Rectal smooth muscle tissue (tissue), 1 donor: ENCODE measurements at regions not wholly inside any gene's neighbourhood (a gene's known extent, or its start where the extent isn't known, plus 50 kb on each side); places are given as distances from the start of the nearest gene placed in this dataset.
"Not testable (repeated sequence)": the region's sequence is repeated elsewhere in the genome, so short reads cannot be mapped to it uniquely, and the experiment has no call there.

Experiments
- H3K27ac ChIP-seq: one replicate; pipeline ENCODE4 v1.7.0; 2013; ENCODE audit warnings: low read depth, low read length, inconsistent platforms
- H3K27me3 ChIP-seq: one replicate; pipeline ENCODE4 v1.7.0; 2013; ENCODE audit warnings: low read length; ENCODE audit not compliant: control insufficient read depth, insufficient read depth
- H3K36me3 ChIP-seq: one replicate; pipeline ENCODE4 v1.7.0; 2013; ENCODE audit warnings: low read length; ENCODE audit not compliant: control insufficient read depth, insufficient read depth
- H3K4me1 ChIP-seq: one replicate; pipeline ENCODE4 v1.7.0; 2013; ENCODE audit warnings: low read length; ENCODE audit not compliant: control insufficient read depth, insufficient read depth
- H3K4me3 ChIP-seq: one replicate; pipeline ENCODE4 v1.7.0; 2013; ENCODE audit warnings: low read length
- H3K9ac ChIP-seq: one replicate; pipeline ENCODE4 v1.7.0; 2013; ENCODE audit warnings: low read length

DNA sequence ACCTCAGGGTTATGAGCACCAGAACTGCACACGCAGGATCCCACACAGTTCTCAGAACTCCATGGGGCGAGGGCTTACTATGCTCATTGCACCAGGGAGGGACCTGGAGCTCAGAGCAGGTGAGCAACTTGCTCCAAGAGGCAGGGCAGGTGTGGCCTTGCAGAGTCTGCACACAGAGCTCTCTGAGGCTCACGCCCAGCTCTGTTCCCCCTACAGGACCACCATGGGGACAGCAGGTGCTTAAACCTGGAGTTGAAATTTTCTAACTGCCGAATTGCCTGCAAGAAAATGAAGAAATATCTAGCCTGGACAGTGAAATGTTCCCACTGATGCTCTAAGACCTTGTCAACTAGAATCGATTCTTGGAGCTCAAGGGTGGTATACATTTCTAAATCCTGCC lies 49.9 kb upstream of the MSMB start:
- not testable (repeated sequence) for H3K9ac ChIP-seq, H3K4me3 ChIP-seq, H3K4me1 ChIP-seq, H3K27ac ChIP-seq, H3K27me3 ChIP-seq, H3K36me3 ChIP-seq

DNA sequence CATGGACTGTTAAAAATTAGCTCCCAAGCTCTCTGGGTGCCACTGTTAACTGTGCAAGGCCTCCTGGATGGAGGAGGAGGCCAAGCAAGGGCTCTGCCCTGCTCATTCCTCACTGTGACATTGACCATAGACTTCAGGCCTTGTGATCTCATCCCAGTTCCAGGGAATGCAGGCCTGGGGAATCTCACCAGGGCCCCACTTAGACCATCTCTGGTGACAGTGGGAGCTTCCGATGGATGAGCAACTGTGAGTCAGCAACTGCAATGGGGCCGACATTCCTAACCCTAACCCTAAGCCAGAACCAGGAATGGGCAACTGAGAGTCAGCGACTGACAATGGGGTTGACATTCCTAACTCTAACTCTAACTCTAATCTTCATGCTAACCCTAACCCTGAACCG lies 50.4 kb upstream of the MSMB start:
- H3K27me3 ChIP-seq = no peaks in the 10 kb centered on the region
- H3K4me1 ChIP-seq = no peaks in the 10 kb centered on the region
- H3K4me3 ChIP-seq = no peak overlapping the region
- no peaks in the 10 kb centered on the region for H3K36me3 ChIP-seq
- H3K27ac ChIP-seq = no peak overlapping the region
- H3K9ac ChIP-seq = no peak overlapping the region

DNA sequence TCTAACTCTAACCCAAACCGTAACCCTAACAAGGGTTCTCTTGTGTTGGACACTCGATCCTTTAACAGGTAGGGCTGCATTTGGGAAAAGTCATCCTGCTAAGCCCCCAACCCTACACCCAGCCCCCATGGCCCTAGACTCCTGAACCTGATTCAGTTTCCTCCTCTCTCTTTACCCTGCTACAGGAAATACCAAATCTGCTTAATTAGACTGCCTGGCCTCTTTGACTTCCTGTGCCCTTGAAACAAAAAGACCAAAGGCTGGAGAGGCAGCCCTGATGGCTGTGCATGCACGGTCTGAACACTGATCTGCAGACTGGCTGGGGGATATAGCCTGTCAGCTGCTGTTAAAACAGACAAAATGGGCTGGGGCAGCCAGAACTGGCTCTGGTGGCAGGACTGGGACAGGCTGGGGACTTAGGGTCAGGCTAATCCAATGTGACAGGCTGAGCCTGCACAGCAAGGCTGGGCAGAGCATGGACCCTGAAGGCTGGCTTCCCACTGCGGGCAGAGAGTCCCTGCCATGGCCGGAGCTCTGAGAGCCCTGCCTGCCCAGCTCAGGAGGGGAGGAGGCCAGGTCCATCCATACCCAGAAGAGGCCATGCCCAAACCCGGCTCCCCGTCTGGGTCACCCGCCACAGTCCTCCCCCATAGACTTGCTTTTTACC lies 51.0 kb upstream of the MSMB start:
- Histone ChIP-seq H3K9ac (no peak overlapping the region), H3K4me3 (no peak overlapping the region), H3K27ac (no peak overlapping the region), H3K27me3 (no peaks in the 10 kb centered on the region), H3K36me3 (no peaks in the 10 kb centered on the region), H3K4me1 (no peaks in the 10 kb centered on the region)

DNA sequence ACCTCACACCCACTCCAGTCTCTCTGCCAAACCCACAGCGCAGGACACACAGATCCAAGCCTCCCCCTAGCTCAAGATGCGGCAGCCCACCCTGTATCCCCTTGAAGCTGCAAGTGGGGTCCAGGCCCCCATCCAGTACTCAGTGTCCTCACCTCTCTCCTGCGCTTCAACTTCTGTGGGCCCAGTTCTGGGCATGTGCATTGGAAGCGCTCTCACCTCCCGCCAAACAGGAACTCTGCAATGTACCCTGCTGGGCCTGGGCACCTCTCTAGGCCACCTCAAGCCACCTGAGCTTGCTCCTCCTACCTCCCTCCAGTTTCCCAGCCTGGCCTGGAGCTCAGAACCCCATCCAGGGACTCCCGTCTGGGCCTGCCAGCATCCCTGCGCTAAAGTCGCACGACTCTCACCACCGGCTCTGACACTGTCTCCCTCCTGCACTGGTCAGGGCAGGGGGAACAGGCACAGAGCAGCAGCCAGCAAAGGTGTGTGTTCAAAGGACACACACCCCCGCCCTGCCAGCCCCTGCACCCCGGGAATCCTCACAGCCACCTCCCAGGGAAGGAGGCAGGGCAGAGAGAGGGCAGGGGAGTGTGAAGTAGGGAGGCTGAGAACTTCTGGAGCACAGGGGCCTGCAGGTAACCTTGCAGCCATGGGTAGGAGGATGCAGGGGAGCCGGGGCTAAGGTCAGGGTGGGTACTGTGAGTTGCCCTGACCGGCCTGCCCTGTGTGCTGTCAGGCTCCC lies 51.7 kb upstream of the MSMB start:
- no peaks in the 10 kb centered on the region for H3K36me3 ChIP-seq
- H3K27ac ChIP-seq = no peak overlapping the region
- H3K4me3 ChIP-seq = no peak overlapping the region
- H3K9ac ChIP-seq = no peak overlapping the region
- H3K4me1 ChIP-seq = no peaks in the 10 kb centered on the region
- H3K27me3 ChIP-seq = no peaks in the 10 kb centered on the region

DNA sequence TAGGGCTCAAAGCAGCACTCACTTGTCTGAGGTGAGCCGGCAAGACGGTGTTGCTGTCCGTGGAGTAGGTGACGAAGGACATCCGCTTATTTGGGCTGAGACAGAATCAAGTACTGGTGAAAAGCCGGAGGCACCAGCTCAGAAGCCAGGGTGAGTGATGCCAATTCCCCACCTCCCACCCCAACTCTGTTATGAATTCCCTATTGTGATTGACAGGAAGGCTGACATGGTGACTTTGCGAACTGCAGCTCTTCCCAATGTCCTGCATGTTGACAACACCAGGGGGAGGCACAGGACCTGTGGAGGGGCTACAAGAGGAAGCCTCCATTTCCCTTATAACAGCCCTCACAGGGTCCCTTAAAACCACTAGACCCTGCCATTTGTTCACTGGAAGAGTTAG lies 52.3 kb upstream of the MSMB start:
- Histone ChIP-seq H3K27me3 (no peaks in the 10 kb centered on the region), H3K27ac (no peak overlapping the region), H3K36me3 (no peaks in the 10 kb centered on the region), H3K4me3 (no peak overlapping the region), H3K4me1 (no peaks in the 10 kb centered on the region), H3K9ac (no peak overlapping the region)

DNA sequence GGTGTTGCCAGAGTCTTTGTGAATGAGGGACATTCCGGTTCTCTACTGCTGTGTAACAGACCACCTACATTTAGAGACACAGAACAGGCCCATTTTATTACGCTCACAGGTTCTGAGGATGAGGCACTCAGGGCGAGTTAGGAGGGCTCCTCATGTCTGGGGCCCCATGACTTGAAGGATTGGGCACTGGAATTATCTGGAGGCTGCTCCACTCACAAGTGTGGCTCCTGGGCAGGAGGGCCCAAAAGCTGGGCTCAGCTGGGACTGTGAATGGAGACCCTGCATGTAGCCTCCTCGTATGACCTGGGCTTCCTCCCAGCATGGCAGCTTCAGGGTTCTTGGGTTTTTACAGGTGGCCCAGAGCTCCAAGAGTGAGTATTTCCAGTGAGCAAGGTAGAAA lies 52.9 kb upstream of the MSMB start:
- H3K27me3 ChIP-seq, H3K4me1 ChIP-seq, H3K36me3 ChIP-seq, H3K4me3 ChIP-seq, H3K9ac ChIP-seq, H3K27ac ChIP-seq: not testable (repeated sequence)

DNA sequence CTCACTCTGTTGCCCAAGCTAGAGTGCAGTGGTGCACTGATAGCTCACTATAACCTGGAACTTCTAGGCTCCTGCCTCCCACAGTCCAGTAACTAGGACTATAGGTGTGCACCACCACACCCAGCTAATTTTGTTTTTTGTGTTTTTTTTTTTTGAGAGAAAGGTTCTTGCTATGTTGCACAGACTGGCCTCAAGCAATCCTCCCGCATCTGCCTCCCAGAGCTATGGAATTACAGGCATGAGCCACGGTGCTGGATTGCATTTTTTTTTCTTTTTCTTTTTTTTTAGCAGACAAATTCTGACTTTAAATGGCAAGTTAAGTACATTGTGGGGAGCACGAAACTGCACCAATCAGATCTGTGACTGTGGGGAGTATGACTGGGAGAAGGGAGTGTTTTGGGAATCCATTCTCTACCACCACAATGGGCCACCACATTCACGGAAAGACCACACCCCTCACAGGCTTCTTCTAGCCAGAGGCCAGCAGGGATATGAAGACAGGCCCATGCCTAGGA lies 58.1 kb upstream of the MSMB start:
- H3K4me3 ChIP-seq = no peak overlapping the region
- no peaks in the 10 kb centered on the region for H3K36me3 ChIP-seq
- H3K4me1 ChIP-seq = peaks cover 6% of the 10 kb centered on the region
- H3K27me3 ChIP-seq = peaks cover 2% of the 10 kb centered on the region
- H3K27ac ChIP-seq = no peak overlapping the region
- no peak overlapping the region for H3K9ac ChIP-seq

DNA sequence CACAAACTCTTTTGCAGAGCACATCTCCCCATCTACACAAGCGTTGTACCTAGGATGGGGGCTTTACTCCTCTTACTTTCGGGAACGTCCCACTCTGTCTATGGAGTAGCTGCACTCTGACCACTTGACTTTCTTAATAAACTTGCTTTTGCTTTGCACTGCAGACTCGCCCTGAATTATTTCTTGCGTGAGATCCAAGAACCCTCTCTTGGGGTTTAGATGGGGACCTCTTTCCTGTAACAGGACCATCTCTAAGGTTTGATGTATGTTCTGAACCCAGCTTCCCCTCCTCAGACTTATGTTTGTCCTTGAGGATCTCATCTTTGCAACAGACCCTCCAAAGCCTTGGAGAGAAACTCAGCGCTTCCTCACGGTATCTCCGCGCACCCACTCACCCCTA lies 59.3 kb upstream of the MSMB start:
- H3K4me3 ChIP-seq, H3K27me3 ChIP-seq, H3K4me1 ChIP-seq, H3K9ac ChIP-seq, H3K36me3 ChIP-seq, H3K27ac ChIP-seq: not testable (repeated sequence)

DNA sequence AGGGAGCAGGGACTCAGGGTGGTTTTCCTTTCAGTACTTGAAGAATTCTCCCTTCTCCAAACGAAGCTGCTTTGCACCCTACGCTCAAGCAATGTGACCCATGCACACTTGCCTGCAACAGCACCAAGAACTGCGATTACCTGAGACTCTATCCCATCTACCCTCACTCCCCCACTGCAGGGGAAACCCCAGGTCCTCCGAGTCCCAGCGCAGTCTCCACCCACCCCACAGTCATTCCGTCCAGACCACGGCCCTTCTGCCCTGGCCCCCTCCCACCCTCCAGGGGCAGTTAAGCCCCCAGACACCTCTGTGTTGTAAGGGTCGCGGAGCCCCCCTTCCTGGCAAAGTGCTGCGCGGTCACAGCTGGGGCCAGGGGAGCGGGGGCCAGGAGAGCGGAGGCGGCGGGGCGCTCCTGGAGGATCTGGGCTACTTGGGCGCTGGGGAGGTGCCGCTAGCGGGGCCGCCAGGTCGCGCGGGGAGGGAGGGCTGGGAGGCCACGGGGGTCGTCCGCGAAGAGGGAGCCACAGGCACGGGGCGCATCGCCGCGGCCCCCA lies 59.9 kb upstream of the MSMB start:
- H3K9ac ChIP-seq, H3K36me3 ChIP-seq, H3K27me3 ChIP-seq, H3K27ac ChIP-seq, H3K4me1 ChIP-seq: not testable (repeated sequence)
- H3K4me3 ChIP-seq = peak overlapping the region; percentile 64

DNA sequence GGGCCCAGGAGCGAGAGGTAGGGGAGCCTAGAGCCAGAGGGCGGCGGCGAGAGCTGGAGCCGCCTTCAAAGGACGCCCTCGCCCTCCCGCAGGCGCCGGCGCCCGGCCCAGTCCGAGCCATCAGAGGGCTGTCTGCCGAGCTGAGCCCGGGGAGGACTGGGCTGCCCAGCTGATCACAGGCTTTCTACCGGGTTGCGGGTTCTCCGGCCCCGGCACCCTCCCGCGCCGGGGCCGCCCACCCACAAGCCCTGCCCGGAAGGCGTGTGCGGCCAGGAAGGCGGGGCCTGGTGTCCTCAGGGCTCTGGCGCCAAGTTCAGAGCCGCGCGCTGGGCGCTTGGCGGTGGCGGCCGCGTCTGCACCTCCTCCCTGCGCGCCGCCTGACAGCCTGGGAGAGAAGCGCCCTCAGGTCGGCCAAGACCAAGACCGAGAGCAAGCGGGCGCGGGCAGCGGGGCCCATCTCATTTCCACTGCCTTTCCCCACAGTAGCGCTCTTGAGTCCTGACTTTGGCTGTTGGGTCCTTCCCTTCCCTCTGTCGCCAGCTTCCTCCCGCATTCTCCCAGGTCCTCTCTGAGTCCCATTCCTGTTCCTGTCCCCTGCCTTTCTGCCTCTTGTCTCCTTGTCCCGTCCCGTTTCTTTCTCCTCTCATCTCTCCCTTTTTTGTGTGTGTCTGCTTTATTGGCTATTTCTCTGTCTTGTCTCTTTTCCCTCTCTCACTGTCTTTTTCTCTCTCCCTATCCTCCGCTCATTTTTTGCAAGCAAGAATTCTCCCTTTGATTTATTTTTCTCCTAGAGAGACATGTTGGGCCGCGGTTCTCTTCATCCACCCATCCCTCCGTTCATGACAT lies 60.6 kb upstream of the MSMB start:
- Histone ChIP-seq H3K27ac (no peak overlapping the region), H3K27me3 (peaks cover 2% of the 10 kb centered on the region)

DNA sequence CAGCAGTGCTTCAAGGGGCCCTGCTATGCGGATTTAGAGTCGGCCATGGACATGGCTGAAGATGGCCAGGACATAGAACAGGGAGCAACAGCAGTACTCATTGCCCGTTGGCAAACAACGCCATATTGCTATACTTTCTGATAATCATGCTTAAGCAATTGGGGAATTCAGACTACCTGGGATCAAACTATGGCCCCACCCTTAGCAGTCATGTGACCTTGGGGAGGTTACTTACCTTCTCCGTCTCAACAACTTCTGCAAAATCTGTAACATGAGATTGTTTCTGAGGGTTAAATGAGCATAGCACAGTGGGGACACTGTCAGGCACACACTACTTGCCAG lies 62.1 kb upstream of the MSMB start:
- not testable (repeated sequence) for H3K4me3 ChIP-seq, H3K4me1 ChIP-seq, H3K27ac ChIP-seq, H3K36me3 ChIP-seq, H3K9ac ChIP-seq, H3K27me3 ChIP-seq

More for the DNA sequence above, 60.6 kb upstream of the MSMB start:
- Histone ChIP-seq H3K36me3 (no peaks in the 10 kb centered on the region), H3K9ac (no peak overlapping the region), H3K4me3 (peak overlapping the region; percentile 64), H3K4me1 (peaks cover 6% of the 10 kb centered on the region)

DNA sequence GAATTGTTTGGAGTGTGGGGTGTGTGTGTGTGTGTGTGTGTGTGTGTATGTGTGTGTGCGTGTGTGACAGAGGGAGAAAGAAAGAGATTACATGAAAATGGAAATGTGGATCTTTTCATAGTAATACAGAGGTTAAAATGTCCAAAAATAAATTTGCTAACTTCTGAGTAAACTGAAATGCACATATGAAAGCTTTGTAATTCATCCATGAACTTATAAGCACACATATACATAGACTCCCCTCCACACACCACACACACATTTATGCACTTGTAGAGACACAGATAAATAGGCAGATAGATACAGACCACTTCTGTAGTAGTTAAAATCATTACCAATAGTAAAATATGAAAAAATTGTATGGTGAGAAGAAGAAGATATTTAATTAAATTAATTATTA lies 108.2 kb upstream of the MSMB start:
- not testable (repeated sequence) for H3K27me3 ChIP-seq, H3K27ac ChIP-seq, H3K9ac ChIP-seq, H3K4me1 ChIP-seq, H3K36me3 ChIP-seq, H3K4me3 ChIP-seq
